ENCODE measurements at regions not wholly inside any gene's neighbourhood (a gene's known extent, or its start where the extent isn't known, plus 50 kb on each side); places are given as distances from the start of the nearest gene placed in this dataset.

- DNase-seq (ENCODE audit: low read depth, low spot score), result no peak
Measured at GRCh38 chr6:87807475-87807874, 105.4 kb upstream of the AKIRIN2 start.

- no peak for DNase-seq (ENCODE audit: low read depth, low spot score)
Measured at GRCh38 chr6:87806635-87807034, 104.6 kb upstream of the AKIRIN2 start.

DNA sequence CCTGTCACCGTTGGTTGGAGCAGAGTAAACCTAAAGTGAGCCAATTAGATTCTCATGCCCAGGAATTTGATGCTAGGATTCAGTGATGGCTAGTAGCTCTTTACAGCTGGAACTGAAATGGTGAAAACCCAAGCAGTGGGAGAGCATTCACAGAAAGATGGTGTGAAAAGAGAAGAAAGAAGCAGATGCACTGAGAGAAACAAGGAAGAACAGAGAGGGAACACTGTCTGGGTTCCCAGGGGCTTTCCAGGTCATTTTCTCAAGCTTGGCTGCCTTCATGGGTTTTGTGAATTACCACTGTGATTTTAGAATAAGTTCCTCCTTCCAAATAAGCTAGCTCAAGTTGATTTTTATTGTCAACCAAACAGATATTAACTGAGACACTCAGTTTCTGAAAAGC, 104.1 kb upstream of the AKIRIN2 start:
- DNase-seq (ENCODE audit: low read depth, low spot score), result no peak

DNA sequence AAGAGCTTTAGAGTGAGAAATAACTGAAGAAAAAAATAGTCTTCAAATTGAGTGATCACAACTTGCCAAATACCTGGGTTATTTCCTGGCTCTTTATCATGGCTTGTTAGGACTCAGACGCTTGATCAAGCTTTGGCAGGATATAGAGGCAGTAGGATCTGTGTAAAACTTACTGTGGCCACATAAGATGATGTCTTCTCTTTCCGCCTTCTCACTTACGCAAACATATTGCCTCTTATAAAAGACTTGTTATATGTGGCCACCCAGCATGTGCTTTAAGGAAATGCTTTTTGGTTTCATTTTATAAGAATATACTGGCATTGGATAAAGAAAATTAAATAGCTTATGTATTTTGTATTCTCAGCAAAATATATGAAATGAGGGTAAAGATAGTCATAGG, 101.8 kb upstream of the AKIRIN2 start:
- DNase-seq (ENCODE audit: low read depth, low spot score), result no peak

DNA sequence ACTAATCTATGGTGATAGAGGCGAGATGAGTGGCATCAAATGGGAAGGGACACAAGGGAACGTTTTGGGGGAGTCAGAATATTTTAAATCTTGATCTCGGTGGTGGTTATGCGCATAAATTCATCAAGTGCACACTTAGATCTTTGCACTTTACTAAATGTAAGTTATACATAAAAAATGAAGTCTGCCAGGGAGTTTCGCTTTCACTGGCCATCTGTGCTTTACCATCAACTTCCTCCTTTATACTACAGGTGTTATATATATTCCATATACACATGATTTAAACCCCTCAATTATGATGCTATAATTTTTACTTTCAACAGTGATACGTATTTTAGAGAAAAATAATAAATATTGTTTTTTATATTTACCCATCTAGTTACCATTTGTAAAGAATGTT, 97.6 kb upstream of the AKIRIN2 start:
- no peak for DNase-seq (ENCODE audit: low read depth, low spot score)

DNA sequence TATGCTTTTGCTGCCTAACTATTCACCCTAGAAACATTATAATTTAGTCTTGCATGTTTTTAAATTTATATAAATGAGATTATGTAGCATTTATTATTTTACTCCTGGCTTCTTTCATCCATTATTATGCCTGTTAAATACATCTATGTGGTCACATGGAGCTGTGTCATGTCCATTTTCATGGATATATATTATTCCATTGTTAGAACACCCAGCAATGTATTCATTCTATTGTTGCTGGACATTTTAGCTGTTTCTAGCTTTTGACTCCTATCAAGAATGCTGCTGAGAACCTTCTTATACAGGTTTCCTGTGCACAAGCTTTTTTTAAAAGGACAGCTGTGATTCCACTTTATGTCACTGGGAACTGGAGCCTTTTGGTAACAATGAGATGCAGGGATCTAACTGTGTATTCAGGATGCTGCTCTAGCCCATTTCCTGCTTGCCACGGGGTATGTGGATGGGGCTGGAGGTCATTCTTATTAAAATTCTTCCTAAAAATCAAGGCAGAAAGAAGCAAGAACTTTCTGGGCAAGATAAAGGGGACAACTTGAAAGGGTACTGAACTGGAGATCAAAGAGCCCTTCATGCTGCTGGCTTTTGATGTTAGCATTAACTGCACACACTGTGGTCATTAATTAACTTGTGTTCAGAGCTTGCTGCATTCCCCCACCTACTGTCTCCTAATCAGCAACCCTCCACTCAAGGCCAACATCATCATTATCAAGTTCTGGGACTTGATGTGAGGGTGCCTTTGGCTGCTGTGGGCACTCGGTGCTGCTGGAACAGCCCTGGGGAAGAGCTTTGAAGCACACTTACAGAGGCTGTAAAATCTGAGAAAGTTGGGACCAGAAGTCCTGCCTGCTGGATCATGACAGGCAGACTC, 96.6 kb upstream of the AKIRIN2 start:
- no peak for DNase-seq (ENCODE audit: low read depth, low spot score)

GRCh38 chr6:87794922-87795885, 93.2 kb upstream of the AKIRIN2 start:
- no peak for DNase-seq (ENCODE audit: low read depth, low spot score)

- no peak for DNase-seq (ENCODE audit: low read depth, low spot score)
Measured at GRCh38 chr6:87793315-87793714, 91.3 kb upstream of the AKIRIN2 start.

- no peak for DNase-seq (ENCODE audit: low read depth, low spot score)
Measured at GRCh38 chr6:87791982-87792381, 89.9 kb upstream of the AKIRIN2 start.

DNA sequence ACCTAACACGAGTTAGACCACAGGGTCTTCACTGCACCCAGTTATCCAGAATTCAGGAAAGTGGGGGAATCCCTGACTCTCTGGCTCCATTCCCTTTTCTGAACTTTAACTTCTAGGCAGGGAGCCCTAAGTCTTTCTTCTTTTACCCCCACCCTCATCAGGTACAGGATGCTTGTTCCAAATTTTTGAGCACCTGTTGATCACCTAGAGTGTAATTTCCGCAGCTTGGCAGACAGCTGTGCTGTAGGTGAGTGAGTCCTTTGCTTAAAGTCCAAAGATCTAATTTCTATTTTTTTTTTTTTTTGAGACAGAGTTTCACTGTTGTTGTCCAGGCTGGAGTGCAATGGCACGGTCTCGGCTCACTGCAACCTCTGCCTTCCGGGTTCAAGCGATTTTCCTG, 89.5 kb upstream of the AKIRIN2 start:
- DNase-seq (ENCODE audit: low read depth, low spot score), result no peak

- peak; percentile 21 for DNase-seq (ENCODE audit: low read depth, low spot score)
Measured at GRCh38 chr6:87791029-87791428, 89.0 kb upstream of the AKIRIN2 start.

GRCh38 chr6:87789900-87790290, 87.9 kb upstream of the AKIRIN2 start:
- no peak for DNase-seq (ENCODE audit: low read depth, low spot score)

- peak; percentile 20 for DNase-seq (ENCODE audit: low read depth, low spot score)
Measured at GRCh38 chr6:87789198-87789899, 87.3 kb upstream of the AKIRIN2 start.

GRCh38 chr6:87788141-87788540, 86.1 kb upstream of the AKIRIN2 start:
- DNase-seq (ENCODE audit: low read depth, low spot score), result no peak

DNA sequence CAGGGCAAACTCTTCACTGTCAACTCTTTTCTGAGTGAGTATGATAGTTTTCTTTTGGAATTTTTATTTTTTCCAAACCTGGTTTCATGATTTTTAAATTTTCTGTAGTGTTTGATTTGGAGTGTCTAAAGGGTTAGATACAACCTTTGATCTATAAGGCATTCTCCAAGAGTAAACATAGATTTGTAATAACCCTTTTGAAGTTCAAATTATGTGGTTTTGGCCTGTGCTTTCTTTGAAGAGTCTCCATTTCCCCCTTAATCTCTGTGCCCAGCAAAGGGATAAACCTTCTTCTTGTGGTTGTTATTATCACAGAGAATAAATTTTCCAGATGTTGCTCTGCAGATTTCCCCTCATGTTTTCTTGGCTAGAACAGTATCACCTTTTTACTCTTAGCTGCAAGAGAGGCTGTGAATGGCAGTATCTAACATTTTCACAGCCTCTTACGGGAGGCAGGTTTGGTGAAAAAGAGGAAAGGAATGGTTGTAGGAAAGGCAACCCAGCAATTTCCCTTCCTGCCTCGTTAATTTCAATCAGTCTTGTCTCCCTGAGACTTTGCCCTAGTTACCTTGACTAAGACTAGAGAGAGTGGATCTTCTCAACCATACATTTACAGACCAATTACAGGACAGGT, 83.3 kb upstream of the AKIRIN2 start:
- no peak for DNase-seq (ENCODE audit: low read depth, low spot score)

- no peak for DNase-seq (ENCODE audit: low read depth, low spot score)
Measured at GRCh38 chr6:87784690-87785089, 82.7 kb upstream of the AKIRIN2 start.

DNA sequence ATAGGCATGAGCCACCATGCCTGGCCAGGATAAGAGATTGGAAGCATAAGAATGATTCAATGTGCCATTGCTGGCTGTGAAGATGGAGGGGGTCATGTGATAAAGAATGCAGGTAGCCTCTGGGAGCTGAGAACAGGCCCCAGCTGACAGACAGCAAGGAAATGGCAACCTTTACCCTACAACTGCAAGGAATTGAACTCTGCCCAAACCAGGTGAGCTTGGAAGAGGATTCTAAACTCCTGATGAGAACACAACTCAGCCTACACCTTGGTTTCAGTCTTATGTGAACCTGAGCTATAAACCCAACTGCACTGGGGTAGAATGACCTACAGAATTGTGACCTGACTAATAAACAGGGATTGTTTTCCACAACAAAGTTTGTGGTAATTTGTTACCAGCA, 82.0 kb upstream of the AKIRIN2 start:
- no peak for DNase-seq (ENCODE audit: low read depth, low spot score)

DNA sequence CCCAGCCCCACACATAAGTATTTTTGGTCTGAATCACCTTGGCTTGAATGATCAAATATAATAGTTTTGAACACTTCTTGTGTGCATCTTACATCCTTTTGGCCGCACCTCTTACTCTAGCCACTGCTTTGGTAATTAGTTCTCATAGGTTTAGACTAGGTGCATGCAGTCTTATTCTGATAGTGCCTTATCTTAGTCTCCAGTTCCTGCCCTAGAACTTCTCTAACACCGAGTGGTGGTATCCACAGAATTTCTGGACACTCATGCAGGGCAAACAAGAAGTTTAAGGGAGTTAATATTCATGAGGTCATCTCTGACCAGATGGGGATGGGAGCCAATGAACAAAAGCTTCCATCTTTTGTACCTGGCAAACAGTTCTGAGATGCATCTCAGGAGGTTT, 77.5 kb upstream of the AKIRIN2 start:
- no peak for DNase-seq (ENCODE audit: low read depth, low spot score)

GRCh38 chr6:87772597-87773530, 70.8 kb upstream of the AKIRIN2 start:
- no peak for DNase-seq (ENCODE audit: low read depth, low spot score)

DNA sequence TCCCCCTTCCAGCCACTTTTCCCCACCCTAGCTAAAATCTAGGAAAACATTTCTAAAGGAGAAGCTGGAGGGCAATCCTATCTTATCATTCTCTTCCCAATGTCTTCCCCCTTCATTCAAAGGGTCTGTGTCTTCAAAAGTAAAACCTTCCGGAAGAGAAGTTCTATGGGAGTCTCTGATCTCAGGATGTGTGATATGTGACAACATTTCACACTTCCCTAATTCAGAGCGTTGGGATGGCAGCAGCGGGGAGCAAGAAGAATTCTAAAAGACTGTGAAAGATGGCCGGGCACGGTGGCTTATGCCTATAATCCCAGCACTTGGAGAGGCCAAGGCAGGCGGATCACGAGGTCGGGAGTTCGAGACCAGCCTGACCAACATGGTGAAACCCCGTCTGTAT, 65.4 kb upstream of the AKIRIN2 start:
- no peak for DNase-seq (ENCODE audit: low read depth, low spot score)
